GM03348 (cell line): ENCODE measurements at regions not wholly inside any gene's neighbourhood (a gene's known extent, or its start where the extent isn't known, plus 50 kb on each side); places are given as distances from the start of the nearest gene placed in this dataset.
"Not testable (repeated sequence)": the region's sequence is repeated elsewhere in the genome, so short reads cannot be mapped to it uniquely, and the experiment has no call there.

Experiments used
- DNase-seq: peaks from one replicate; pipeline ENCODE4 v3.0.0; 2012; ENCODE audit warnings: low spot score

- no peak for DNase-seq
These were observed 303.3 kb upstream of the PROX1 start for GRCh38 chr1:213684454-213684853.

- no peak for DNase-seq
These were observed 301.7 kb upstream of the PROX1 start for GRCh38 chr1:213685992-213686582.

GRCh38 chr1:213686983-213687382 lies 300.8 kb upstream of the PROX1 start:
- no peak for DNase-seq

GRCh38 chr1:213687832-213688231 lies 299.9 kb upstream of the PROX1 start:
- DNase-seq, result no peak

GRCh38 chr1:213688655-213689054 lies 299.1 kb upstream of the PROX1 start:
- no peak for DNase-seq

- no peak for DNase-seq
These were observed 298.5 kb upstream of the PROX1 start for GRCh38 chr1:213689260-213689659.

GRCh38 chr1:213690341-213690917 lies 297.3 kb upstream of the PROX1 start:
- DNase-seq, result no peak

GRCh38 chr1:213692321-213692720 lies 295.5 kb upstream of the PROX1 start:
- DNase-seq, result no peak

GRCh38 chr1:213693864-213694263 lies 293.9 kb upstream of the PROX1 start:
- no peak for DNase-seq

GRCh38 chr1:213697192-213697802 lies 290.5 kb upstream of the PROX1 start:
- DNase-seq, result no peak

GRCh38 chr1:213698092-213698702 lies 289.6 kb upstream of the PROX1 start:
- no peak for DNase-seq

- DNase-seq, result no peak
These were observed 285.1 kb upstream of the PROX1 start for GRCh38 chr1:213702703-213703102.

- no peak for DNase-seq
These were observed 282.8 kb upstream of the PROX1 start for GRCh38 chr1:213704941-213705340.

- DNase-seq, result not testable (repeated sequence)
These were observed 275.8 kb upstream of the PROX1 start for GRCh38 chr1:213711833-213712490.

- no peak for DNase-seq
These were observed 273.1 kb upstream of the PROX1 start for GRCh38 chr1:213714645-213715044.

GRCh38 chr1:213715182-213715581 lies 272.6 kb upstream of the PROX1 start:
- DNase-seq, result no peak

GRCh38 chr1:213719462-213719861 lies 268.3 kb upstream of the PROX1 start:
- no peak for DNase-seq

GRCh38 chr1:213720032-213720431 lies 267.7 kb upstream of the PROX1 start:
- no peak for DNase-seq

- no peak for DNase-seq
These were observed 264.6 kb upstream of the PROX1 start for GRCh38 chr1:213723187-213723586.

GRCh38 chr1:213724640-213725536 lies 262.9 kb upstream of the PROX1 start:
- peak; percentile 35 for DNase-seq

GRCh38 chr1:213727853-213728592 lies 259.8 kb upstream of the PROX1 start:
- no peak for DNase-seq
